ENCODE measurements at regions not wholly inside any gene's neighbourhood (a gene's known extent, or its start where the extent isn't known, plus 50 kb on each side); places are given as distances from the start of the nearest gene placed in this dataset.
"Not testable (repeated sequence)": the region's sequence is repeated elsewhere in the genome, so short reads cannot be mapped to it uniquely, and the experiment has no call there.

- DNase-seq (ENCODE audit: low read depth): no peak
- no peak overlapping the region for H3K4me3 ChIP-seq (ENCODE audit: low read depth, low read length)
- TF ChIP-seq, protein P1, sequence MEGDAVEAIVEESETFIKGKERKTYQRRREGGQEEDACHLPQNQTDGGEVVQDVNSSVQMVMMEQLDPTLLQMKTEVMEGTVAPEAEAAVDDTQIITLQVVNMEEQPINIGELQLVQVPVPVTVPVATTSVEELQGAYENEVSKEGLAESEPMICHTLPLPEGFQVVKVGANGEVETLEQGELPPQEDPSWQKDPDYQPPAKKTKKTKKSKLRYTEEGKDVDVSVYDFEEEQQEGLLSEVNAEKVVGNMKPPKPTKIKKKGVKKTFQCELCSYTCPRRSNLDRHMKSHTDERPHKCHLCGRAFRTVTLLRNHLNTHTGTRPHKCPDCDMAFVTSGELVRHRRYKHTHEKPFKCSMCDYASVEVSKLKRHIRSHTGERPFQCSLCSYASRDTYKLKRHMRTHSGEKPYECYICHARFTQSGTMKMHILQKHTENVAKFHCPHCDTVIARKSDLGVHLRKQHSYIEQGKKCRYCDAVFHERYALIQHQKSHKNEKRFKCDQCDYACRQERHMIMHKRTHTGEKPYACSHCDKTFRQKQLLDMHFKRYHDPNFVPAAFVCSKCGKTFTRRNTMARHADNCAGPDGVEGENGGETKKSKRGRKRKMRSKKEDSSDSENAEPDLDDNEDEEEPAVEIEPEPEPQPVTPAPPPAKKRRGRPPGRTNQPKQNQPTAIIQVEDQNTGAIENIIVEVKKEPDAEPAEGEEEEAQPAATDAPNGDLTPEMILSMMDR (IDR thresholded peaks at IDR 0.05; ENCODE audit: insufficient read depth, low read length): no peak
Observed at GRCh38 chr11:90701716-90702115, 478.9 kb upstream of the CHORDC1 start.

DNA sequence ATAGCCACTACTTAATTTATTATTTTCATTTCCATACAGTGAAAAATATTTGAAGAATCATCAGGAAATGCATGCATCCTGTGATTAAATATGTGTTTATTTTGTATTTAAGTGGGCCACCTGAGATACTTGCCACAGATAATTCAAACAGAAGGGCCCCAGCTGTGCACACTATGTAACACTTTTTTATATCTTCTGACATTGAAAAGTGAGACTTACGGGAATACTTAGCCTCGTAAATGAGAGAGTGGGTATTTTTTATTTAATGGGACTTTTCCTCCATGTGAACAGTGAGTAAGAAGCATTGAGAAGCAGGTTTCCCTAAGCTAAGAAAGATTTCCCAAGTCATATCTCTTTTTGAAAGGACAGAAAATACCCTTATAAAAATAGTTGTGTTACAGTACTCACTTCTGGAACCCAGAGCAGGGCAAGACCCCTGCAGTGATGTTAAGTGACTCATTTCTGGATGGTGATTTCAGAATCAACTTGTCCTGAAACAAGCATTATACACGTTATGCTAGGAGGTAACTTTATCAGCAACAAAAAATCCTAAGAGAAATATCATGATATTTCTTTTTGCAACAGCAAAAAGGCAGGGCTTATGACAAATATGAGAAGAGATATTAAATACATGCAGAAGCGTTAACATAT lies 478.1 kb upstream of the CHORDC1 start:
- DNase-seq (ENCODE audit: low read depth): no peak
- TF ChIP-seq, protein P1 (IDR thresholded peaks at IDR 0.05; ENCODE audit: insufficient read depth, low read length): no peak
- no peak overlapping the region for H3K4me3 ChIP-seq (ENCODE audit: low read depth, low read length)

- H3K4me3 ChIP-seq (ENCODE audit: low read depth, low read length): no peak overlapping the region
- TF ChIP-seq, protein P1 (IDR thresholded peaks at IDR 0.05; ENCODE audit: insufficient read depth, low read length): no peak
- no peak for DNase-seq (ENCODE audit: low read depth)
Observed at GRCh38 chr11:90699791-90700400, 477.0 kb upstream of the CHORDC1 start.

DNA sequence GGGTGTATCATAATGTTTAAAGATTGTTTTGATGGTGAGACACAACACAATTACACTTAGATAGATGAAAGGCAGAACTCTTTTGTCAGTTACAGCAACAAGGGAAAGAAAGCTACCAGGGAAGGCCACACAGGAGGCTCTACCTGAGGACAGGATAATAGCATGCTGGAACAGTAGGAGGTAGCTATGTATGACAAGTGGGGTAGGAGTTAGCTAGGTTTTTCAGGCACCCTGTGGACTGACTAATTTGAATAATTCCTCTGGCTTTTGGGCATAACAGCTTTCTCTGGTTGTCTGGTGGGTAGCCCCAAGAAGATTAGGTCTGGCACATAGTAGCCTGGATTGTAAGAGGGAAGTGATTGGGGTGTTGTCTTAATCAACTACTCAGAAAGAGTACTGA lies 475.4 kb upstream of the CHORDC1 start:
- TF ChIP-seq, protein P1 (IDR thresholded peaks at IDR 0.05; ENCODE audit: insufficient read depth, low read length): no peak
- DNase-seq (ENCODE audit: low read depth): no peak
- H3K4me3 ChIP-seq (ENCODE audit: low read depth, low read length): no peak overlapping the region

DNA sequence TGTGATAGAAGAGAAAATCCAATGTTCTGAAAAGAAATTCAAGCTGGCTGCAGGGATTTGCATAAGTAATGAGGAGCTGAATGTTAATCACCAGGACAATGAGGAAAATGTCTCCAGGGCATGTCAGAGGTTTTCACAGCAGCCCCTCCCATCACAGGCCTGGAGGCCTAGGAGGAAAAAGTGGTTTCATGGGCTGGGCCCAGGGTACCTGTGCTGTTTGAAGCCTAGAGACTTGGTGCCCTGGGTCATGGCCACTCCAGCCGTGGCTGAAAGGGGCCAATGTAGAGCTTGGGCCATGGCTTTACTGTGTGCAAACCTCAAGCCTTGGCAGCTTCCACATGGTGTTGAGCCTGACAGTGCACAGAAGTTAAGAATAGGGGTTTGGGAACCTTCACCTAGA lies 452.6 kb upstream of the CHORDC1 start:
- not testable (repeated sequence) for DNase-seq (ENCODE audit: low read depth); H3K4me3 ChIP-seq (ENCODE audit: low read depth, low read length)

- no peak for DNase-seq (ENCODE audit: low read depth)
- H3K4me3 ChIP-seq (ENCODE audit: low read depth, low read length): no peak overlapping the region
- TF ChIP-seq, protein P1 (IDR thresholded peaks at IDR 0.05; ENCODE audit: insufficient read depth, low read length): no peak
Observed at GRCh38 chr11:90669094-90669493, 446.2 kb upstream of the CHORDC1 start.

GRCh38 chr11:90668502-90668901 lies 445.7 kb upstream of the CHORDC1 start:
- H3K4me3 ChIP-seq (ENCODE audit: low read depth, low read length): no peak overlapping the region
- TF ChIP-seq, protein P1 (IDR thresholded peaks at IDR 0.05; ENCODE audit: insufficient read depth, low read length): no peak
- no peak for DNase-seq (ENCODE audit: low read depth)
